HG03175 (cell line): ENCODE measurements at regions not wholly inside any gene's neighbourhood (a gene's known extent, or its start where the extent isn't known, plus 50 kb on each side); places are given as distances from the start of the nearest gene placed in this dataset.

ENCODE experiments used
- ATAC-seq: cut with Tn5 transposase; IDR thresholded peaks from one replicate; pipeline ENCODE4 v1.9.1; 2021; ENCODE audit warnings: mild to moderate bottlenecking, moderate library complexity; ENCODE audit not compliant: unreplicated experiment

DNA sequence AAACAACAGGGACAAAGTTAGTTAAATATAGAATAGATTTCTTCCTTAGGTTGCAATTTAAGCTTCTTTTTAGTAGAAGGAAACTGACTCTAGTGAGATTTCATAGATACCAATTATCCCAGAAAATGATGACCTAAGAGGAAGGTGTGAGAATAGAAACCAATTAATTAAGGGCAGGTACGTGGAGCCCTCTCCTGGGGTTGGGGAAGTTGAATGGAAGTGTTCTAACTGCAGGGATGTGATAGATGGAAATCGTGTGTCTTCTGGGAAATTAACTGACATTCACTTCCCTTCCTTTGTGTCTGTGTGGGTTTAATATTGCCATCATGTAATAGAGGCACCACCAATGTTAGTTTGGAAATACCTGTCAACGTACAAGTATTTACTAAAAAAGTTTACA is 204.1 kb upstream of the ANK2 start:
- no peak for ATAC-seq

- no peak for ATAC-seq
Observed at GRCh38 chr4:112847045-112847444, 202.4 kb upstream of the ANK2 start.

DNA sequence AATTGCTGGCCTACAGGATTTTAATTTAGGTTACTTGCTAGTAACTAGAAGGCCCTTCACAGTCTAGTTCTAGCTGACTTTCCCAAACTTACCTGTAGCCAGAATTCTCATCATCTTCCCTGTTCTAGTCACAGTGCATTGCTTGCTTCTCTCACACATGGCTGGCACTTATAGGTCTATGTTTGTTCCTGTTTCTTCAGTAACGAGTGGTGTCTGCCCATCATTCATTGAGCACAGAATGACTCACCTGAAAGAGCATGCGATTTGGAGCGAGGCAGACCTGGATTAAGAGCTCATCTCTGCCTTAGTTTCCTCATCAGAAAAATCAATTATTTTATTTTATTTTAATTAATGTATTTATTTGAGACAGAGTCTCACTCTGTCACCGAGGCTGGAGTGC is 201.7 kb upstream of the ANK2 start:
- ATAC-seq: no peak

- ATAC-seq: no peak
Observed at GRCh38 chr4:112848911-112849310, 200.5 kb upstream of the ANK2 start.

DNA sequence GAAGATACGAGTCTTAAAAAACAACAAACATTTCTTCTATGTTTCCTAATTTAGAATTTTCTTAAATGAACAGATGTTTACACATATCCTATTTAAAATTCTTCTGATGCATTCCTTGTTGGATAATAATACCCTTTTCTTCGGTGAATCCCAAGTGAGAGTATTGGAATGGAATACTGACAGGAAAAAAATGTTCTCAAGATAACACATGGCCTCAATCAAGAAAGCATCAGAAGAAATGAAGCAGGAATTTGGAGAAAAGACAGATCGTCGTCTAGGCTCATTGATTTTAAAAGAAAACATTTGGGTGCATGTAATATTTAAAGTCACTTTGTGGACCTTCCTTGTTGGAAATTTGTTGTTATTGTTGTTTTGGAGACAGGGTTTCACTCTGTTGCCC is 196.9 kb upstream of the ANK2 start:
- no peak for ATAC-seq

DNA sequence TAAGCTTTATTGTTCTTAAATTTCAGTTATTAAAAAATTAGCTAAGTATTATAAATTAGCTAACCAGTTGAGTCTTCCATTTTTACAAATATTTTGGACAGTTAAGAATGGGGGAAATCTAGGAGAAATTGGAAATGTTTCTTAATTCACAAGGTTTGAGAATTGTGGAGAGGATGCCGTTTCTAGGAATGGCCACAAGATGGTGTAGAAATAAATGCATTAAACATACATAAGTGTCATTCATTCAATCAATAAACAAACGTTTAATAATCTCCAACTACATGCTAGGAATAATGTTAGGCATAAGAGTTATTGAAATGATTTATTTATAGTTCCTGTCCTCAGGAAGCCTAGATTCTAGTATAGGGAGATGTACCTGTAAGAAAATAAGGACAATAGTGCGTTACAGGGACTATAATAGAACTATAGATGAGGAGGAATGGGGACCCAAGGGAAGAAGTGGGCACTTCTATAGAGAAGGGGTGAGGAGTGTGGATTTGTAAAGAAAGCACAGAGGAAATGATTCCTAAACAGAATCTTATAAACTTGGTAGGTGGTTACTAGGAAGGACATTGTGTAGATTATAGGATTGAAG is 195.7 kb upstream of the ANK2 start:
- ATAC-seq: no peak

DNA sequence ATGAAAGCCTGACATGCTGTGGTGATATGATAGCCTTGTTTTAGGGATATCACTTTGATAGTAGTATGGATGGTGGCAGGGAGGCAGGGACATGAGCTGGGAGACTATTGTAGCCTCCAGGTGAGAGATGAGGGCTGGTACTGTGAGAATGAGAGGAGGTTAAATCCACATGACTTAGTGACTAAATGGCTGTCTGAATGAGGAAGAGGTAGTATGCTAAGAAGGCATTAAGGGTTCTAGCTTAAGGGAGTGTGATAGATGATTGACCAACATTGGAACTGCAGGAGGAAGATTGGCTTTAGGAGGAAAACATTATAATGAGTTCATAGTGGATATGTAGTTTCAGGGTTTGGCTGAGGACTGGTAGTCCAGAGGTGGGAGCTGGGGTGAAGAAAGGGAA is 195.0 kb upstream of the ANK2 start:
- no peak for ATAC-seq

DNA sequence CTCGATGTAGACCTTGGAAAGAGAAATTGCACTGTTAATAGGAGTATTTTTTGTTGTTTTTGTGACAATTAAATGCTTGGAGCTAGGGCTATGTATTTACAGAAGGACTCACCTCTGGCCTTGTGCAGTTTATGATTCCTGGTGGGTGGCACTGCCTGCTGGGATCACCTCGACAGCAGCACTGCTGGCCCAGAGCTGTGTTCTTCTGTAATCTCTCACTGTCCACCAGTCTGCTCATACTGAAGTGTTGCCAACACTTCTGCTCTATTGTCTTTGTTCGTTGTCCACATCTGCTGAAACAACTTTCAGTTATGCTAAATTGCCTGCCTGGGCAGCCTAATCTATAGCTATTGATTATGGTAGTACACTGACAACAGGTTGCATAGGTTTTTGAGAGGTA is 194.4 kb upstream of the ANK2 start:
- no peak for ATAC-seq

- no peak for ATAC-seq
Observed at GRCh38 chr4:112857461-112857860, 192.0 kb upstream of the ANK2 start.

DNA sequence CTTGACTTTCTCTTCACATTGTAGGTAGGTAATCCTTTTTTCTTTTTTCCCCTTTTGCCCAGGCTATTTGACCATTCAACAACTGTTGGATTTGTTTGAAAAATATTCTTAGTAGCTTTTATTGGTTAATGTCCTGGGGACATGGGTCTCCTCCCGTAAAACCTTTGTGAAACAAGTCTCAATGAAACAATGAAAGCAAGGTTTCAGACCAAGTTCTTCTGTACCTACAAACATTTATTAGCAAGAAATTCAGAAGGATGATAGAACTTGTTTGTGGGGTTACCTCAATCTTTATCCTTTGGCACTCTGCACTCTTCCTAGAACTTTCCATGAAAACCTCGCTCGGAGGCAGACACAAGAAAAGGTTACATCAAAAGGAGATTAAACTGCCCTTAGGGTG is 190.7 kb upstream of the ANK2 start:
- ATAC-seq: no peak

- ATAC-seq: no peak
Observed at GRCh38 chr4:112859456-112860184, 189.8 kb upstream of the ANK2 start.

DNA sequence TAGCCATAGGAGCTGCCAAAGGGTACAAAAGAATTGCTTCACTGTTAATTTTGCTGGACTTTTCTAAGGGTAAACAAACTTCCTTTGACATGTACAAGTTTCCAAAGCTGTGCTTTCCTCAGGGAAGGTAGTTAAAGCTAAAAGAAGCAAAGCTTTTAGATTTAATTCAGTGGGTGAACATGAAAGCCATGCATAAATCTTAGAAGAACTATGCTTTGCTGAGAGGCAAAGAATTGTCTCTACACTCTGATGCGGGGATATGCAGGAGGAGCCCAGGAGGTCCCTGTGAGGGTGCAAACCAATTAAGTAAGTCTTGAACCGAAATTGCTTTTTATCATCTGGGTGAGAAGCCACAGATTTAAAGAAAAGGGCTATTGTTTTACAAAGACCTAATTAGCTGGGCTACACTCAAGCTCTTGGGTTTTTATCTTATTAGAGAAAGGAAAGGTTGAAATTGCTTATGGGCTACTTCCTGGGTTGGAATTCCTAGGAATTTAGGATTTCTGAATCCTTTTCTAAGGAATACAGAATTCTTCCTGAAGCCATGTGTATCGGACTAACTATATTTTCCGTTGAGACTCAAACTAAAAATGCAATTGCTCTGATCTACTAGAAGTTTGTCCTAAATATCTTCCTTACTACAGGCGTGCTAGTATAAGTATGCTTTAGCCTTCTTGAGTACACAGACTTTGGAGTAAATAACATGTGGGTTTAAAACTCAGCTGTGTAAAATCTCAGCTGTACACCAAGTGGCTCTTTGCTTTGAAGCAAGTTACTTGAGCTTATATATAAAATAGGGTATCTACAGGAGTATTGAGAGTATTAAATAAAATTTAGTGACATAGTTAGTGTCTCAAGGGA is 188.4 kb upstream of the ANK2 start:
- ATAC-seq: no peak

DNA sequence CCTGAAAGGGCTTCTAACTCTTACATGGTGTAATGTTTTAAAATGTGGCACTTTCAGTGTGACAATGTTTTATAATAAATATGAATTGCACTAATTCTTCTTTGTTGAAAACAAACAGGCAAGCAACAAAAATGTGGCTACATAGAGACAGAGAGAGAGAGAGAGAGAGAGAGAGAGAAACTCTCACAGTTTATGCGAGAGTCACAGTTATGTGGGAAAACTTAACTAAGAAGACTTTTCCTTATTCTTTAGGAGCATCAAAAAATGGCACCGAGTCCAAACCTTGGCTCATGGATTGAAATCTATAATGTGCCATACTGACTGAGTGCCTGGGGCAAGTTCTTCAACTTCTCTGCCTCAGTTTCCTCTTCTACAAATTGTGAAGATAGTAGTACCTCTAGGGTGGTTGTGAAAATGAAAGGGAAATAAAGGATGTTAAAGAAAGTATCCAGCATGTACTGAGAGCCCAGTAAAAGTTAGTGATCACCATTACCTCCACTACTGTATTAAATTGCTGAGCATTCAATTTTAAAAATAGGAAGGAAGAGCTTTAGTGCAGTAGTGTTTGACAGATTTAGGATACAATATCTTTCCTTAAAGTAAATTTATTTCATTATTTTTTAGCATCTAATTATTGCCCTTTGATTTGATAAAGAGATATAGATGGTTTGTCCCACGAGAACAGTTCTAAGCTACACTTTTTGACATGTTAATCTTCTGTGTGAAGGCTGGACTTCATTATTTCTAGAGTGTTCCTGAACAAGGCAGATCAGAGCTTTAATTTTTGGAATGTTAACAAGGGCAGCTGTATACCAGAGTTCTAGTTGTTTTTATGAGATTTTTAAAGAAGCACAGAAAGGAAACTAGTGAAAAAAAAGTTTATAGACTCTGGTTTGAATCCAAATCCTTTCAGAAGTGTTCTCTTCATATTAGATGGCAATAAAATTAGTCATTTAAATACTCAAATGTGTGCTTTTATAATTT is 187.5 kb upstream of the ANK2 start:
- ATAC-seq: no peak

DNA sequence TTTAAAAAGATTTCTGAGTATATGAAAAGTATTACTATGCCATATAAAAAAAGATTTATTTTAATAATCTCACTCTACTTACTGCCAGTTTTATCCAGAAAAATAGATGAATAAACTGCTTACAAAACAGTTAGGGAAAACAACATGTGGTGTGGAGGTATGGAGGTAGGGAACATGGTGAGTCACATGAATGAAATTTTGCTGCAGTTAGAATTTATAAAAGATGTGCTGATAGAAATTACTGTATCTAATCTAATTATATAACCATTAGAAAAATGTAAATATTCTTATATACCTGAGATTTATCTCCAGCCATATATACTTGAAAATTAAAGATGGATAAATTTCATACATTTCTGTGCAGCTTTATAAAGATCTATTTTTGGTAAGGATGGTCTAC is 184.0 kb upstream of the ANK2 start:
- no peak for ATAC-seq

DNA sequence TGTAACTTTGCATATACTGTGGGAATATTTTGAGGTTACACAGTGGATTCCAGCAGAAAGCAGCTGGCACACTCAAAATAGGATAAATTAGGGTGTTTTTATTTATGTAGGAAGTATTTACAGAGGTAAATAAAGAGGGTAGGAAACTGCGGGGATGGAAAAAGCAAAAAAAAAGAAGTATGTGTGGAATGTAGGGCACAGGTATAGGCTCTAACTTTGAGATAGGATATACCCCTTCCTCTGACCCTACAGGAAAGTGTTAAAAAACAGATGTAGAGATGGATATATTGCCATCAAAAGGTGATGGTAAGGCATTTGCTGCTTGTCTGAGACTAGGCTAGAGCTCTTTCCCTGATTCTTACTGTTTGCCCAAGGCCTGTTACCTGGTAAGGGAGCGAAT is 173.1 kb upstream of the ANK2 start:
- no peak for ATAC-seq

GRCh38 chr4:112881842-112882241 is 167.6 kb upstream of the ANK2 start:
- ATAC-seq: no peak

DNA sequence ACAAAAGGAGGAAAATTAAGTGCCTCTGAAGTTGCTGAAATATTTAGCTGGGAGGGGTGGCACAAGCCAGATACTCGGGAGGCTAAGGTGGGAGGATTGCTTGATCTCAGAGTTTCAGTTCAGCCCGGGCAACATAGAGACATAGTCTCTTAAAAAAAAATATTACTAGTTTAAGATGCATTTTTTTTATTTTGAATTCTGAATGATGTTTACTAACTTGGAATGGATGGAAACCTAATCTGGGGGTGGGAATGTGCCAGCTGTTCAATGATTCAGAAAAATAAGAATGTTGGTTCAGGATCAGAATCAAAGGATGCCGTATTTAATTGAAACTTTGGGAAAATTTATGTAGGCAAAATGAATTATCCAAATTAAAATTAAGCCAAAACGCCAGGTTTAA is 167.2 kb upstream of the ANK2 start:
- ATAC-seq: no peak

DNA sequence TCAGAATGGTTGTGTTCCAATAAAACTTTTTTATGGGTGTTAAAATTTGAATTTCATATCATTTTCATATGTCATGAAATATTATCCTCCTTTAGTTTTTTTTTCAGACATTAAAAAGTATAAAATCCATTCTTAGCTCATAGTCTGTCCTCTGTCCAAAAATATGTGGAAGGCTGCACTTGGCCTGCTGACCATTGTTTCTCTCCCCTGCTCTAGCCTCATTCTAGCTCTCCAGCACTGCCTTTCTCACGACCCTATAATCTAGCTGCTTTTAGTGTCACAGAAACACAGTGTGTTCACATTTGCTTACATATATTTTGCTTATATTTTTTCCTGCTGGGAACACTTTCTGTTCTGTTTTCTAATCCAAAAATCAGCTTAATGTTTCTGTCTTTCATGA is 165.0 kb upstream of the ANK2 start:
- no peak for ATAC-seq

DNA sequence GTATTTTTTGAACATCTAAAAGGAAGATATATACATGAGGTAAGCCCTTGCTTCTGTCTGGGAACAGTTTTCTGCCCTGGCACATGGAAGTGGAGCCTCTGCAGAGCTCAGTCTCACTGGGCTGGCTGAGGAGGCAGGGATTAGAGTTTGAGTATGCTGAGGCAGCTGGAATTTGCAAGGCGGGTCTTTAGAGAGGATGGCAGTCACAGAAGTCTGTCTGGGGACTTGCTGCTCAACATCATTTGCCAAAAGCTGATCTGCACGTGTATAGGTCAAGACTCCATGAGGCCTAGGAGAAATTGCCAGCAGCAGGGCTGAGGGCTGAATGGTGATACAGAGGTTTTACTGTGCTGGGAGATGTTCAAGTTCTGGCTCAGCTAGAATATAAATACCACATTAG is 163.6 kb upstream of the ANK2 start:
- no peak for ATAC-seq

DNA sequence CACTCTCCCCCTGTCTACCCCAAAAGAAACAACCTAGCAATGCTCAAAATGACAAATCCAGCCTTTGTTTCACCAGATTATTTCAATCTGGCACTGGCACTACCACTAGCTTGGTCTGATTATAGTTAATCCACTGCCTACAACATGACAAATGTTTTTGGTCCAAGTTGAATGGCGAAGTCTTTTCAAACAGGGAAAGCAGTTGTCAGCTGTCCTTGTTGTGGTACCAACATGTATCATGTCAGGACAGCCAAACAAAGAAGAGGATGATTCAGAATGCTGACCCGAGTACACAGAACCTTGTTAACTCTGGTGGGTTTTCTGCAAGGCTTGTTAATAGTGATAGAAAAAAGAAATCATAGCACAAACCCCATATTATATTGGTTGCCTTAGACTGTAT is 160.8 kb upstream of the ANK2 start:
- no peak for ATAC-seq

- ATAC-seq: peak; percentile 25
Observed at GRCh38 chr4:112889199-112889598, 160.3 kb upstream of the ANK2 start.
